NCI-H2227 (cell line): ENCODE measurements at regions not wholly inside any gene's neighbourhood (a gene's known extent, or its start where the extent isn't known, plus 50 kb on each side); places are given as distances from the start of the nearest gene placed in this dataset.
"Not testable (repeated sequence)": the region's sequence is repeated elsewhere in the genome, so short reads cannot be mapped to it uniquely, and the experiment has no call there.

Experiments used
- DNase-seq: peaks from one replicate; lab custom pipeline; 2025; ENCODE audit not compliant: unreplicated experiment; lab: John Stamatoyannopoulos, UW

GRCh38 chr14:89743828-89744227 is 210.7 kb downstream of the EFCAB11 start:
- no peak for DNase-seq

- DNase-seq: no peak
Measured at GRCh38 chr14:89740241-89740640, 214.3 kb downstream of the EFCAB11 start.

GRCh38 chr14:89736881-89737280 is 217.6 kb downstream of the EFCAB11 start:
- DNase-seq: no peak

- no peak for DNase-seq
Measured at GRCh38 chr14:89731396-89731933, 223.1 kb downstream of the EFCAB11 start.

GRCh38 chr14:89730687-89731086 is 223.8 kb downstream of the EFCAB11 start:
- peak; percentile 23 for DNase-seq

- DNase-seq: no peak
Measured at GRCh38 chr14:89728964-89729363, 225.6 kb downstream of the EFCAB11 start.

- not testable (repeated sequence) for DNase-seq
Measured at GRCh38 chr14:89726226-89726625, 228.3 kb downstream of the EFCAB11 start.

- DNase-seq: no peak
Measured at GRCh38 chr14:89724628-89724960, 229.9 kb downstream of the EFCAB11 start.

- no peak for DNase-seq
Measured at GRCh38 chr14:89723930-89724627, 230.5 kb downstream of the EFCAB11 start.

- DNase-seq: no peak
Measured at GRCh38 chr14:89721956-89722355, 232.6 kb downstream of the EFCAB11 start.

- no peak for DNase-seq
Measured at GRCh38 chr14:89720741-89721729, 233.5 kb downstream of the EFCAB11 start.

- no peak for DNase-seq
Measured at GRCh38 chr14:89720076-89720687, 234.3 kb downstream of the EFCAB11 start.

GRCh38 chr14:89719366-89720075 is 235.0 kb downstream of the EFCAB11 start:
- no peak for DNase-seq

- DNase-seq: no peak
Measured at GRCh38 chr14:89708982-89709625, 245.4 kb downstream of the EFCAB11 start.

GRCh38 chr14:89707086-89707485 is 247.4 kb downstream of the EFCAB11 start:
- no peak for DNase-seq

- DNase-seq: no peak
Measured at GRCh38 chr14:89702876-89703200, 251.7 kb downstream of the EFCAB11 start.

- DNase-seq: peak; percentile 60
Measured at GRCh38 chr14:89702073-89702875, 252.3 kb downstream of the EFCAB11 start.

GRCh38 chr14:89701211-89702043 is 253.1 kb downstream of the EFCAB11 start:
- peak; percentile 89 for DNase-seq

GRCh38 chr14:89700801-89701200 is 253.7 kb downstream of the EFCAB11 start:
- peak; percentile 25 for DNase-seq
